ENCODE measurements at regions not wholly inside any gene's neighbourhood (a gene's known extent, or its start where the extent isn't known, plus 50 kb on each side); places are given as distances from the start of the nearest gene placed in this dataset.

DNA sequence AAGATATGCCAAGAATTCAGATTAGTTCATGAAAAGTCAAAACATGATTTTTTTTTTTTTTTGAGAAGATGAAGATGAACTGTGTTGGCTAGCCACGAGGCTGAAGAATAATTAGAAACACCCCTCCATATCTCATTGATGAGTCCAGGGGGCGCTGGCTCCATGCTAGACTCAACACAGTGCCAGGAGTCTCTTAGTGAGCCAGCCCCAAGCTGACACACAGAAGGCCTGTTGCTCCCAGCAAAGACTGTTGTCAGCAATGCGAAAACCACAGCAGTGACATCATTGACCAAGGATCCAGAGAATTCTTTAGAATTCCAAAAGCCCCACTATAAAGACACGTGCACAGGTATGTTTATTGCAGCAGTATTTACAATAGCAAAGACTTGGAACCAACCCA lies 185.2 kb downstream of the ANXA2 start:
- TF ChIP-seq TAF1 (conservative IDR thresholded peaks at IDR 0.05), result no peak
- TF ChIP-seq, protein P1, sequence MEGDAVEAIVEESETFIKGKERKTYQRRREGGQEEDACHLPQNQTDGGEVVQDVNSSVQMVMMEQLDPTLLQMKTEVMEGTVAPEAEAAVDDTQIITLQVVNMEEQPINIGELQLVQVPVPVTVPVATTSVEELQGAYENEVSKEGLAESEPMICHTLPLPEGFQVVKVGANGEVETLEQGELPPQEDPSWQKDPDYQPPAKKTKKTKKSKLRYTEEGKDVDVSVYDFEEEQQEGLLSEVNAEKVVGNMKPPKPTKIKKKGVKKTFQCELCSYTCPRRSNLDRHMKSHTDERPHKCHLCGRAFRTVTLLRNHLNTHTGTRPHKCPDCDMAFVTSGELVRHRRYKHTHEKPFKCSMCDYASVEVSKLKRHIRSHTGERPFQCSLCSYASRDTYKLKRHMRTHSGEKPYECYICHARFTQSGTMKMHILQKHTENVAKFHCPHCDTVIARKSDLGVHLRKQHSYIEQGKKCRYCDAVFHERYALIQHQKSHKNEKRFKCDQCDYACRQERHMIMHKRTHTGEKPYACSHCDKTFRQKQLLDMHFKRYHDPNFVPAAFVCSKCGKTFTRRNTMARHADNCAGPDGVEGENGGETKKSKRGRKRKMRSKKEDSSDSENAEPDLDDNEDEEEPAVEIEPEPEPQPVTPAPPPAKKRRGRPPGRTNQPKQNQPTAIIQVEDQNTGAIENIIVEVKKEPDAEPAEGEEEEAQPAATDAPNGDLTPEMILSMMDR (IDR thresholded peaks at IDR 0.05; ENCODE audit: low read depth, low read length, missing input control), result no peak
- TF ChIP-seq YY1 (IDR thresholded peaks at IDR 0.05), result no peak
- TF ChIP-seq JUND (IDR thresholded peaks at IDR 0.05), result no peak
- TF ChIP-seq RAD21 (IDR thresholded peaks at IDR 0.05), result no peak
- TF ChIP-seq, protein P2, sequence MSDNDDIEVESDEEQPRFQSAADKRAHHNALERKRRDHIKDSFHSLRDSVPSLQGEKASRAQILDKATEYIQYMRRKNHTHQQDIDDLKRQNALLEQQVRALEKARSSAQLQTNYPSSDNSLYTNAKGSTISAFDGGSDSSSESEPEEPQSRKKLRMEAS (IDR thresholded peaks at IDR 0.05), result no peak
- no peak for TF ChIP-seq EGR1 (IDR thresholded peaks at IDR 0.05; ENCODE audit: low read depth in 2 of 2)
- TF ChIP-seq FOXA1 (IDR thresholded peaks at IDR 0.05), result no peak
